KMS-11 (cell line): ENCODE measurements at regions not wholly inside any gene's neighbourhood (a gene's known extent, or its start where the extent isn't known, plus 50 kb on each side); places are given as distances from the start of the nearest gene placed in this dataset.

Experiments used
- H2AFZ ChIP-seq: fragments of 200-600 bp; sonication (generic); 2 replicates; pipeline ENCODE4 v1.6.1; 2016; ENCODE audit warnings: antibody characterized with exemption, mixed run types, low read depth
- H3K27ac ChIP-seq: fragments of 200-600 bp; sonication (generic); 2 replicates; pipeline ENCODE4 v1.6.1; 2016; ENCODE audit warnings: mild to moderate bottlenecking, mixed run types
- H3K27me3 ChIP-seq: fragments of 200-600 bp; sonication (generic); 2 replicates; pipeline ENCODE4 v1.6.1; 2017; ENCODE audit warnings: mild to moderate bottlenecking, low read depth, mixed run types, moderate library complexity; ENCODE audit not compliant: insufficient read depth
- H3K36me3 ChIP-seq: fragments of 200-600 bp; sonication (generic); 2 replicates; pipeline ENCODE4 v1.6.1; 2017; ENCODE audit warnings: mild to moderate bottlenecking, mixed run types; ENCODE audit not compliant: insufficient read depth
- H3K4me1 ChIP-seq: fragments of 200-600 bp; sonication (generic); 2 replicates; pipeline ENCODE4 v1.6.1; 2016; ENCODE audit warnings: mild to moderate bottlenecking, low read depth, mixed run types; ENCODE audit not compliant: poor library complexity, severe bottlenecking
- H3K4me2 ChIP-seq: fragments of 200-600 bp; sonication (generic); 2 replicates; pipeline ENCODE4 v1.7.0; 2016; ENCODE audit warnings: mild to moderate bottlenecking, mixed run types
- H3K4me3 ChIP-seq: fragments of 200-600 bp; sonication (generic); IDR thresholded peaks from 2 replicates; pipeline ENCODE4 v1.6.1; 2017; ENCODE audit warnings: low read depth, low read length, mixed read lengths; ENCODE audit not compliant: insufficient read depth
- H3K79me2 ChIP-seq: fragments of 200-600 bp; sonication (generic); 2 replicates; pipeline ENCODE4 v1.6.1; 2016; ENCODE audit warnings: low read depth, mixed run types; ENCODE audit not compliant: insufficient read depth
- H3K9ac ChIP-seq: fragments of 200-600 bp; sonication (generic); 2 replicates; pipeline ENCODE4 v1.6.1; 2016; ENCODE audit warnings: mild to moderate bottlenecking, mixed run types
- H4K20me1 ChIP-seq: fragments of 200-600 bp; sonication (generic); 2 replicates; pipeline ENCODE4 v1.6.1; 2016; ENCODE audit warnings: mild to moderate bottlenecking, mixed run types; ENCODE audit not compliant: insufficient read depth
- CTCF ChIP-seq: fragments of 200-600 bp; sonication (generic); conservative IDR thresholded peaks from 2 replicates; pipeline ENCODE4 v1.6.1; 2017; ENCODE audit warnings: low read depth, mild to moderate bottlenecking, antibody characterized with exemption, low read length, moderate library complexity, mixed read lengths

DNA sequence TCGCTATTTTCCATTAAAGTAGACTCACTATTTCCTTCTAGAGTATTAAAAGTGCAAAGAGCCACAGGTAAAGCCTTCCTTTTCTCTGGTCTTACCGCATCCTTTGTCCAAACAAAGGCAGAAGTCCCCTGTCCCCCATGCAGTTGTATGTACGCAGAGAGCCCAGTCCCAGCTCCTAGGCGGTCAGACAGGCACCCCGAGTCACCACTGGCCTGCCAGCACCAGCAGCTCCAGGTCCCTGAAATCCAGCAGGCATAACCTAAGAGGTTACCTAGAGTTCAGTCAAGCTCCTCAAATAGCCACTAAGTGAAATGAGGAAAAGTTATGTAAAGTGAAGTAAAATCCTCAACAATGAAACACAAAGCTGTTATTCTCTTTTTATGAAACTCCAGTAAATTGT lies 60.4 kb upstream of the TWIST2 start:
- Histone ChIP-seq H3K27ac (no peak overlapping the region), H4K20me1 (no peaks in the 10 kb centered on the region), H3K4me3 (no peak overlapping the region), H3K4me1 (no peaks in the 10 kb centered on the region), H3K36me3 (no peaks in the 10 kb centered on the region), H3K79me2 (no peaks in the 10 kb centered on the region), H3K9ac (no peak overlapping the region), H3K4me2 (no peak overlapping the region), H2AFZ (no peak overlapping the region), H3K27me3 (no peaks in the 10 kb centered on the region)
- no peak for TF ChIP-seq CTCF

DNA sequence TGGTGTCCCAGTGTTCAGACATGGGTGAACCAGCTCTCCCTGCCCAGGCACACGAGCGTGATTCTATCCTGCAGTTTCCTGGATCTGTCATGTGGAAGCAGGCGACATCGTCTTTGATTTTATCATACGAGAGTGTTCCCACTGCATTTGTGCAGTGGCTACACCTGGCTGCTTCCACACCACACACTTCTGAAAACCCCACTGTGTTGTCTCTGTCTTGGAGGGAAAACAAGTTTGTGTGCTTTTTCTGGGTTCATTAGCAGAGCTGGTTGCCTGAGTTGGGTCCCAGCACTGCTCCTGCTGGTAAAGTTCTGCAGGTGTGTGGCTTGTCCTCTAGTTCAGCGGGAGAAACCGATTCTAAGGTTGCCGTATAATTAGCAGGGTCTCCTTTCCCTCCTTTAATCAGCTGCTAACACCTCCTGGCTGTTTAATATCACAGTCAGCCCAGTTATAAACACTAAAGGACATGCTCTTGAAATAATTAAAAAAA lies 58.5 kb upstream of the TWIST2 start:
- Histone ChIP-seq H3K27me3 (no peaks in the 10 kb centered on the region), H2AFZ (no peak overlapping the region), H3K36me3 (no peaks in the 10 kb centered on the region), H3K4me2 (no peak overlapping the region), H3K4me1 (no peaks in the 10 kb centered on the region), H3K79me2 (no peaks in the 10 kb centered on the region), H3K4me3 (no peak overlapping the region), H4K20me1 (no peaks in the 10 kb centered on the region), H3K9ac (no peak overlapping the region), H3K27ac (no peak overlapping the region)
- TF ChIP-seq CTCF = no peak

GRCh38 chr2:238790126-238790832 lies 57.6 kb upstream of the TWIST2 start:
- no peaks in the 10 kb centered on the region for H3K36me3 ChIP-seq
- H3K4me1 ChIP-seq = no peaks in the 10 kb centered on the region
- H2AFZ ChIP-seq = no peak overlapping the region
- H3K27ac ChIP-seq = no peak overlapping the region
- H4K20me1 ChIP-seq = no peaks in the 10 kb centered on the region
- H3K4me3 ChIP-seq = no peak overlapping the region
- H3K9ac ChIP-seq = no peak overlapping the region
- no peak overlapping the region for H3K4me2 ChIP-seq
- H3K79me2 ChIP-seq = no peaks in the 10 kb centered on the region
- no peak for TF ChIP-seq CTCF
- no peaks in the 10 kb centered on the region for H3K27me3 ChIP-seq

DNA sequence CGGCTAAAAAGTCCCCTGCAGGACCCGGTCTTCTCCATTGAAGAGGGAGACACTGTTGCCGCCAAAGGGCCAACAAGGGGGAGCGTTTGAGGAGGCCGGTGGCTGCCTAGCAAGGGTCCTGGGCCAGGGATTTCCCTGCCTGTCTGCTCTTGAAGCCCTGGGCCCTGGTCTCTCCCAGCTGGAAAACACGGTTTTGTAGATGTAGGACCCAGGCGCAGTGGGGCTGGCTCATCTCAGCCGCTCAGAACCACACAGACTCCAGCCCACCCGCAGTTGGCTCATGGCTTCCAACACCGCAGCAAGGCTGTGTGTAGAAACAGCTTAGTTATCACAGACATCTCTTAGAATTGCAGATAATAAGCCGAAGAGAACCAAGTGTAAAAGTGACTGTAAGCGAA lies 57.1 kb upstream of the TWIST2 start:
- Histone ChIP-seq H3K27me3 (no peaks in the 10 kb centered on the region), H3K79me2 (no peaks in the 10 kb centered on the region), H3K36me3 (no peaks in the 10 kb centered on the region), H3K4me1 (no peaks in the 10 kb centered on the region), H4K20me1 (no peaks in the 10 kb centered on the region), H3K27ac (no peak overlapping the region), H3K4me3 (no peak overlapping the region), H3K4me2 (no peak overlapping the region), H2AFZ (no peak overlapping the region), H3K9ac (no peak overlapping the region)
- TF ChIP-seq CTCF = no peak
